ENCODE measurements at regions not wholly inside any gene's neighbourhood (a gene's known extent, or its start where the extent isn't known, plus 50 kb on each side); places are given as distances from the start of the nearest gene placed in this dataset.

GRCh38 chr1:84077476-84078107 lies 66.5 kb upstream of the PRKACB start:
- Histone ChIP-seq H3K36me3 (ENCODE audit: insufficient read depth) (no peaks in the 10 kb centered on the region), H3K27me3 (ENCODE audit: insufficient read depth, low read depth) (no peaks in the 10 kb centered on the region), H3K4me1 (ENCODE audit: low read depth, poor library complexity, severe bottlenecking) (peaks cover 8% of the 10 kb centered on the region), H2AFZ (ENCODE audit: low read depth) (peak overlapping the region; percentile 85), H3K4me2 (peak overlapping the region; percentile 44), H3K79me2 (ENCODE audit: insufficient read depth, low read depth) (no peaks in the 10 kb centered on the region), H3K27ac (peak overlapping the region; percentile 78), H3K9ac (peak overlapping the region; percentile 80), H4K20me1 (ENCODE audit: insufficient read depth) (no peaks in the 10 kb centered on the region), H3K4me3 (IDR thresholded peaks at IDR 0.05; ENCODE audit: insufficient read depth, low read depth, low read length) (peak overlapping the region; percentile 20)
- TF ChIP-seq CTCF (conservative IDR thresholded peaks at IDR 0.05; ENCODE audit: low read depth, low read length), result no peak

DNA sequence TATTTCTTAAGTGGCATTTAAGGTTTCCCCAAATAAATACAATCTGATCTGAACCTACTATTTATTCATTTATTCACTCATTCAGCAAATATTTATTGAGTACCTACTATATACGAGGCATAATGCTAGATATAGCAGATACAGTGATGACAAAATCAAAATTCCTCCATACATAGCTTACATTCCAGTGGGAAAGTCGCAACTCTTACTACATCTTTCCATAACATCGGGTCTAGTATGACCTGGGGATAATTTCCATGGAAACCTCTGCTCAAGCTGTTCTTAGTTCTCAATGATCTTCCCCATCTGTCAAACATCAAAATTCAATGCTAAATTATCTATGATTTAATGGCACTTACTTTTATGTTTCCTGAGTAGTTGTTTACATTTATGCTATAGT lies 70.8 kb upstream of the PRKACB start:
- Histone ChIP-seq H3K27ac (no peak overlapping the region), H2AFZ (ENCODE audit: low read depth) (no peak overlapping the region), H3K4me3 (IDR thresholded peaks at IDR 0.05; ENCODE audit: insufficient read depth, low read depth, low read length) (no peak overlapping the region), H3K9ac (no peak overlapping the region), H3K4me1 (ENCODE audit: low read depth, poor library complexity, severe bottlenecking) (peaks cover 3% of the 10 kb centered on the region), H3K27me3 (ENCODE audit: insufficient read depth, low read depth) (no peaks in the 10 kb centered on the region), H3K4me2 (no peak overlapping the region), H4K20me1 (ENCODE audit: insufficient read depth) (no peaks in the 10 kb centered on the region), H3K36me3 (ENCODE audit: insufficient read depth) (no peaks in the 10 kb centered on the region), H3K79me2 (ENCODE audit: insufficient read depth, low read depth) (no peaks in the 10 kb centered on the region)
- no peak for TF ChIP-seq CTCF (conservative IDR thresholded peaks at IDR 0.05; ENCODE audit: low read depth, low read length)

- H3K27ac ChIP-seq, result no peak overlapping the region
- TF ChIP-seq CTCF (conservative IDR thresholded peaks at IDR 0.05; ENCODE audit: low read depth, low read length), result no peak
- no peaks in the 10 kb centered on the region for H3K4me1 ChIP-seq (ENCODE audit: low read depth, poor library complexity, severe bottlenecking)
- no peak overlapping the region for H3K4me2 ChIP-seq
- H3K27me3 ChIP-seq (ENCODE audit: insufficient read depth, low read depth), result no peaks in the 10 kb centered on the region
- H3K9ac ChIP-seq, result no peak overlapping the region
- no peak overlapping the region for H3K4me3 ChIP-seq (IDR thresholded peaks at IDR 0.05; ENCODE audit: insufficient read depth, low read depth, low read length)
- H4K20me1 ChIP-seq (ENCODE audit: insufficient read depth), result no peaks in the 10 kb centered on the region
- no peaks in the 10 kb centered on the region for H3K36me3 ChIP-seq (ENCODE audit: insufficient read depth)
- no peaks in the 10 kb centered on the region for H3K79me2 ChIP-seq (ENCODE audit: insufficient read depth, low read depth)
- H2AFZ ChIP-seq (ENCODE audit: low read depth), result no peak overlapping the region
Observed at GRCh38 chr1:84069236-84069845, 70.4 kb upstream of the TTLL7 start.

DNA sequence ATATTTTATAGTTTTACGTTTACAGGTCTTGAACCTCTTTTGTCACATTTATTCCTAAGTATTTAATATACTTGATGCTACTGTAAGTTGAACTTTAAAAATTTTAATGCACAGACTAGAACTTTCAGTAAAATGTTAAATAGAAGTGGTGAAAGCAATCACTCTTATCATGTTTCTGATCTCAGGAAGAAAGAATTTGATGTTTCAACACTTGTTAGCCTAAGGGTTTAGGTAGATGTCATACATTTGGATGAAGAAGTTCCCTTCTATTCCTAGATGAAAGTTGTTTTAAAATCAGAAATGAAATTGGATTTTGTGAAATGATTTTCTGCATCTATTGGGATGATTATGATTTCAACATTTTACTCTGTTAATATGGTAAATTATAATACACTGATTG lies 63.6 kb upstream of the TTLL7 start:
- no peak overlapping the region for H3K4me2 ChIP-seq
- H3K4me1 ChIP-seq (ENCODE audit: low read depth, poor library complexity, severe bottlenecking), result no peaks in the 10 kb centered on the region
- no peaks in the 10 kb centered on the region for H4K20me1 ChIP-seq (ENCODE audit: insufficient read depth)
- H3K4me3 ChIP-seq (IDR thresholded peaks at IDR 0.05; ENCODE audit: insufficient read depth, low read depth, low read length), result no peak overlapping the region
- H2AFZ ChIP-seq (ENCODE audit: low read depth), result no peak overlapping the region
- H3K27ac ChIP-seq, result no peak overlapping the region
- H3K9ac ChIP-seq, result no peak overlapping the region
- H3K36me3 ChIP-seq (ENCODE audit: insufficient read depth), result no peaks in the 10 kb centered on the region
- TF ChIP-seq CTCF (conservative IDR thresholded peaks at IDR 0.05; ENCODE audit: low read depth, low read length), result no peak
- H3K79me2 ChIP-seq (ENCODE audit: insufficient read depth, low read depth), result no peaks in the 10 kb centered on the region
- no peaks in the 10 kb centered on the region for H3K27me3 ChIP-seq (ENCODE audit: insufficient read depth, low read depth)

Data from KMS-11 (cell line).